Muscle layer of duodenum (tissue), 2 donors: ENCODE measurements at regions not wholly inside any gene's neighbourhood (a gene's known extent, or its start where the extent isn't known, plus 50 kb on each side); places are given as distances from the start of the nearest gene placed in this dataset.
"Not testable (repeated sequence)": the region's sequence is repeated elsewhere in the genome, so short reads cannot be mapped to it uniquely, and the experiment has no call there.

Experiments used
- H3K27ac ChIP-seq: one replicate; pipeline ENCODE4 v1.7.0; 2013; ENCODE audit warnings: mild to moderate bottlenecking, low read length
- H3K27me3 ChIP-seq: one replicate; pipeline ENCODE4 v1.7.0; 2013; ENCODE audit warnings: low read depth, mild to moderate bottlenecking, control low read depth, low read length
- H3K36me3 ChIP-seq, 2 donors: one replicate each; pipeline ENCODE4 v1.7.0; 2013; ENCODE audit warnings: low read length in 2 of 2, control low read depth in 1 of 2, mild to moderate bottlenecking in 1 of 2; ENCODE audit not compliant: insufficient read depth in 2 of 2, control insufficient read depth in 1 of 2
- H3K4me1 ChIP-seq, 2 donors: one replicate each; pipeline ENCODE4 v1.7.0; 2013; ENCODE audit warnings: low read length in 2 of 2, mild to moderate bottlenecking in 2 of 2, control low read depth in 1 of 2, moderate library complexity in 1 of 2; ENCODE audit not compliant: insufficient read depth in 2 of 2, control insufficient read depth in 1 of 2
- H3K4me3 ChIP-seq, 2 donors: one replicate each; pipeline ENCODE4 v1.7.0; 2013; ENCODE audit warnings: low read length in 2 of 2, low read depth in 1 of 2, mild to moderate bottlenecking in 1 of 2
- H3K9me3 ChIP-seq, 2 donors: one replicate each; pipeline ENCODE4 v1.7.0; 2013; ENCODE audit warnings: low read length in 2 of 2, control low read depth in 1 of 2, mild to moderate bottlenecking in 1 of 2; ENCODE audit not compliant: control insufficient read depth in 1 of 2
- donor health status: healthy.

- H3K4me3 ChIP-seq: no peak overlapping the region
- no peak overlapping the region for H3K27ac ChIP-seq
- H3K27me3 ChIP-seq: no peaks in the 10 kb centered on the region
- no peaks in the 10 kb centered on the region for H3K4me1 ChIP-seq
- no peaks in the 10 kb centered on the region for H3K36me3 ChIP-seq
- H3K9me3 ChIP-seq: no peaks in the 10 kb centered on the region
These were observed 95.4 kb upstream of the PRDM9 start for GRCh38 chr5:23411994-23412393.

- no peaks in the 10 kb centered on the region for H3K4me1 ChIP-seq
- no peaks in the 10 kb centered on the region for H3K36me3 ChIP-seq
- H3K27ac ChIP-seq: no peak overlapping the region
- no peak overlapping the region for H3K4me3 ChIP-seq
- no peaks in the 10 kb centered on the region for H3K9me3 ChIP-seq
- H3K27me3 ChIP-seq: no peaks in the 10 kb centered on the region
These were observed 96.2 kb upstream of the PRDM9 start for GRCh38 chr5:23411200-23411599.

- not testable (repeated sequence) for H3K4me1 ChIP-seq, H3K36me3 ChIP-seq, H3K9me3 ChIP-seq, H3K27ac ChIP-seq, H3K27me3 ChIP-seq, H3K4me3 ChIP-seq
These were observed 96.6 kb upstream of the PRDM9 start for GRCh38 chr5:23410775-23411174.

- no peaks in the 10 kb centered on the region for H3K9me3 ChIP-seq
- no peak overlapping the region for H3K27ac ChIP-seq
- H3K4me1 ChIP-seq: no peaks in the 10 kb centered on the region
- H3K4me3 ChIP-seq: no peak overlapping the region
- no peaks in the 10 kb centered on the region for H3K27me3 ChIP-seq
- H3K36me3 ChIP-seq: no peaks in the 10 kb centered on the region
These were observed 101.9 kb upstream of the PRDM9 start for GRCh38 chr5:23405316-23406068.

- no peaks in the 10 kb centered on the region for H3K9me3 ChIP-seq
- H3K4me3 ChIP-seq: no peak overlapping the region
- H3K27me3 ChIP-seq: no peaks in the 10 kb centered on the region
- H3K27ac ChIP-seq: no peak overlapping the region
- no peaks in the 10 kb centered on the region for H3K36me3 ChIP-seq
- H3K4me1 ChIP-seq: no peaks in the 10 kb centered on the region
These were observed 104.8 kb upstream of the PRDM9 start for GRCh38 chr5:23402585-23402984.

- Histone ChIP-seq H3K9me3 (no peaks in the 10 kb centered on the region), H3K36me3 (no peaks in the 10 kb centered on the region), H3K27me3 (no peaks in the 10 kb centered on the region), H3K27ac (no peak overlapping the region), H3K4me1 (no peaks in the 10 kb centered on the region), H3K4me3 (no peak overlapping the region)
These were observed 106.5 kb upstream of the PRDM9 start for GRCh38 chr5:23400951-23401350.

- Histone ChIP-seq H3K4me1 (no peaks in the 10 kb centered on the region), H3K27me3 (no peaks in the 10 kb centered on the region), H3K4me3 (no peak overlapping the region), H3K27ac (no peak overlapping the region), H3K9me3 (peaks cover 0 to 5% of the 10 kb centered on the region in 2 donors), H3K36me3 (no peaks in the 10 kb centered on the region)
These were observed 111.1 kb upstream of the PRDM9 start for GRCh38 chr5:23396346-23396745.

GRCh38 chr5:23389291-23390101, 117.9 kb upstream of the PRDM9 start:
- no peaks in the 10 kb centered on the region for H3K4me1 ChIP-seq
- H3K4me3 ChIP-seq: no peak overlapping the region
- H3K9me3 ChIP-seq: peaks cover 0 to 5% of the 10 kb centered on the region in 2 donors
- no peak overlapping the region for H3K27ac ChIP-seq
- H3K27me3 ChIP-seq: no peaks in the 10 kb centered on the region
- H3K36me3 ChIP-seq: no peaks in the 10 kb centered on the region

GRCh38 chr5:23385036-23385435, 122.4 kb upstream of the PRDM9 start:
- H3K4me1 ChIP-seq: no peaks in the 10 kb centered on the region
- no peaks in the 10 kb centered on the region for H3K9me3 ChIP-seq
- no peaks in the 10 kb centered on the region for H3K27me3 ChIP-seq
- no peak overlapping the region for H3K4me3 ChIP-seq
- no peaks in the 10 kb centered on the region for H3K36me3 ChIP-seq
- H3K27ac ChIP-seq: no peak overlapping the region

- Histone ChIP-seq H3K9me3 (no peaks in the 10 kb centered on the region), H3K27me3 (no peaks in the 10 kb centered on the region), H3K4me1 (no peaks in the 10 kb centered on the region), H3K4me3 (no peak overlapping the region), H3K27ac (no peak overlapping the region), H3K36me3 (no peaks in the 10 kb centered on the region)
These were observed 135.2 kb upstream of the PRDM9 start for GRCh38 chr5:23372177-23372576.

GRCh38 chr5:23368393-23368792, 139.0 kb upstream of the PRDM9 start:
- Histone ChIP-seq H3K27me3 (no peaks in the 10 kb centered on the region), H3K36me3 (no peaks in the 10 kb centered on the region), H3K4me1 (no peaks in the 10 kb centered on the region), H3K27ac (no peak overlapping the region), H3K9me3 (no peaks in the 10 kb centered on the region), H3K4me3 (no peak overlapping the region)
